KMS-11 (cell line): ENCODE measurements at regions not wholly inside any gene's neighbourhood (a gene's known extent, or its start where the extent isn't known, plus 50 kb on each side); places are given as distances from the start of the nearest gene placed in this dataset.

Experiments
- H2AFZ ChIP-seq: fragments of 200-600 bp; sonication (generic); 2 replicates; pipeline ENCODE4 v1.6.1; 2016; ENCODE audit warnings: antibody characterized with exemption, mixed run types, low read depth
- H3K27ac ChIP-seq: fragments of 200-600 bp; sonication (generic); 2 replicates; pipeline ENCODE4 v1.6.1; 2016; ENCODE audit warnings: mild to moderate bottlenecking, mixed run types
- H3K27me3 ChIP-seq: fragments of 200-600 bp; sonication (generic); 2 replicates; pipeline ENCODE4 v1.6.1; 2017; ENCODE audit warnings: mild to moderate bottlenecking, low read depth, mixed run types, moderate library complexity; ENCODE audit not compliant: insufficient read depth
- H3K36me3 ChIP-seq: fragments of 200-600 bp; sonication (generic); 2 replicates; pipeline ENCODE4 v1.6.1; 2017; ENCODE audit warnings: mild to moderate bottlenecking, mixed run types; ENCODE audit not compliant: insufficient read depth
- H3K4me1 ChIP-seq: fragments of 200-600 bp; sonication (generic); 2 replicates; pipeline ENCODE4 v1.6.1; 2016; ENCODE audit warnings: mild to moderate bottlenecking, low read depth, mixed run types; ENCODE audit not compliant: poor library complexity, severe bottlenecking
- H3K4me2 ChIP-seq: fragments of 200-600 bp; sonication (generic); 2 replicates; pipeline ENCODE4 v1.7.0; 2016; ENCODE audit warnings: mild to moderate bottlenecking, mixed run types
- H3K4me3 ChIP-seq: fragments of 200-600 bp; sonication (generic); IDR thresholded peaks from 2 replicates; pipeline ENCODE4 v1.6.1; 2017; ENCODE audit warnings: low read depth, low read length, mixed read lengths; ENCODE audit not compliant: insufficient read depth
- H3K79me2 ChIP-seq: fragments of 200-600 bp; sonication (generic); 2 replicates; pipeline ENCODE4 v1.6.1; 2016; ENCODE audit warnings: low read depth, mixed run types; ENCODE audit not compliant: insufficient read depth
- H3K9ac ChIP-seq: fragments of 200-600 bp; sonication (generic); 2 replicates; pipeline ENCODE4 v1.6.1; 2016; ENCODE audit warnings: mild to moderate bottlenecking, mixed run types
- H4K20me1 ChIP-seq: fragments of 200-600 bp; sonication (generic); 2 replicates; pipeline ENCODE4 v1.6.1; 2016; ENCODE audit warnings: mild to moderate bottlenecking, mixed run types; ENCODE audit not compliant: insufficient read depth
- TF ChIP-seq, protein P1 (sequence below): fragments of 200-600 bp; sonication (generic); conservative IDR thresholded peaks from 2 replicates; pipeline ENCODE4 v1.6.1; 2017; ENCODE audit warnings: low read depth, mild to moderate bottlenecking, antibody characterized with exemption, low read length, moderate library complexity, mixed read lengths

DNA sequence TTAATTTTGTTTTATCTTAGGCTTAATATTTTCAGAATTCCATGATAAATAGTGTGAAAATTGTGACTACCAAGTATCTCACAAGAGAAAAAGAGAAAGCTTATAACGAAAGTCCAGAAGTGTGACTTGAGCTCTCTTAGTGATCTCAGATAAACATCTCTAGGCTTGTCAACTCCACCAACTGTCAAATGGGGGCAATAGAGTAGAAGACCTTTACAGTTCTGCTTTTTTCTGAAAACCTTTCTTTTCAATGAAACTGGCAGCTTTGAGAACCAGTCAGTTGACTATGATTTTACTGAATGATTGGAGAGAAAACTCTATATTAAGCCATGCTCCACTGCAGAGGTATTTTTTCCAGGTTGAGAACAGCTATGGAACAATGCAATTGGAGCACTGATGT lies 119.2 kb upstream of the TP63 start:
- no peaks in the 10 kb centered on the region for H3K79me2 ChIP-seq
- H2AFZ ChIP-seq, result no peak overlapping the region
- no peak overlapping the region for H3K4me3 ChIP-seq
- no peaks in the 10 kb centered on the region for H3K36me3 ChIP-seq
- no peak overlapping the region for H3K27ac ChIP-seq
- TF ChIP-seq, protein P1, sequence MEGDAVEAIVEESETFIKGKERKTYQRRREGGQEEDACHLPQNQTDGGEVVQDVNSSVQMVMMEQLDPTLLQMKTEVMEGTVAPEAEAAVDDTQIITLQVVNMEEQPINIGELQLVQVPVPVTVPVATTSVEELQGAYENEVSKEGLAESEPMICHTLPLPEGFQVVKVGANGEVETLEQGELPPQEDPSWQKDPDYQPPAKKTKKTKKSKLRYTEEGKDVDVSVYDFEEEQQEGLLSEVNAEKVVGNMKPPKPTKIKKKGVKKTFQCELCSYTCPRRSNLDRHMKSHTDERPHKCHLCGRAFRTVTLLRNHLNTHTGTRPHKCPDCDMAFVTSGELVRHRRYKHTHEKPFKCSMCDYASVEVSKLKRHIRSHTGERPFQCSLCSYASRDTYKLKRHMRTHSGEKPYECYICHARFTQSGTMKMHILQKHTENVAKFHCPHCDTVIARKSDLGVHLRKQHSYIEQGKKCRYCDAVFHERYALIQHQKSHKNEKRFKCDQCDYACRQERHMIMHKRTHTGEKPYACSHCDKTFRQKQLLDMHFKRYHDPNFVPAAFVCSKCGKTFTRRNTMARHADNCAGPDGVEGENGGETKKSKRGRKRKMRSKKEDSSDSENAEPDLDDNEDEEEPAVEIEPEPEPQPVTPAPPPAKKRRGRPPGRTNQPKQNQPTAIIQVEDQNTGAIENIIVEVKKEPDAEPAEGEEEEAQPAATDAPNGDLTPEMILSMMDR, result no peak
- H3K27me3 ChIP-seq, result no peaks in the 10 kb centered on the region
- H4K20me1 ChIP-seq, result no peaks in the 10 kb centered on the region
- no peaks in the 10 kb centered on the region for H3K4me1 ChIP-seq
- no peak overlapping the region for H3K9ac ChIP-seq
- no peak overlapping the region for H3K4me2 ChIP-seq

DNA sequence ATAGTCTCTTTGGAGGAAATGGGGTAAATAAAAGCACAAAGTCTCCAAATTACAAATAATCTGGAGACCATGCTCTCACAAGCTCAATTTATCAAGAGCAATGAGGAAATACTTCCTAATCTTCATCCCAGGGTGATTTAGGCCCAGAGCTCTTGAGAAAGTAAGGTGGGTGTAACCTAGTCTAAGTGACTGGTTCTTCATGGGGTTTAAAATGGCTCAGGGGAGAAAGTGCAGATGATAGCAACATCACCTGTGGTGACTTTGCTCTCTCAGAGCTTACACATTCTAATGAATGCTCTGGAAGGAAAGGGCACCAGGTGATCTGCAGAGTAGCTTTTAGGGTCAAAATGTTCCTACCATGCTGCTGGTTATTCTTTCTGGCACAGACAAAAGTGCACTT lies 118.4 kb upstream of the TP63 start:
- Histone ChIP-seq H3K27ac (no peak overlapping the region), H3K9ac (no peak overlapping the region), H3K79me2 (no peaks in the 10 kb centered on the region), H3K4me1 (no peaks in the 10 kb centered on the region), H3K36me3 (no peaks in the 10 kb centered on the region), H4K20me1 (no peaks in the 10 kb centered on the region), H3K4me2 (no peak overlapping the region), H3K4me3 (no peak overlapping the region), H3K27me3 (no peaks in the 10 kb centered on the region), H2AFZ (no peak overlapping the region)
- TF ChIP-seq, protein P1, result no peak

DNA sequence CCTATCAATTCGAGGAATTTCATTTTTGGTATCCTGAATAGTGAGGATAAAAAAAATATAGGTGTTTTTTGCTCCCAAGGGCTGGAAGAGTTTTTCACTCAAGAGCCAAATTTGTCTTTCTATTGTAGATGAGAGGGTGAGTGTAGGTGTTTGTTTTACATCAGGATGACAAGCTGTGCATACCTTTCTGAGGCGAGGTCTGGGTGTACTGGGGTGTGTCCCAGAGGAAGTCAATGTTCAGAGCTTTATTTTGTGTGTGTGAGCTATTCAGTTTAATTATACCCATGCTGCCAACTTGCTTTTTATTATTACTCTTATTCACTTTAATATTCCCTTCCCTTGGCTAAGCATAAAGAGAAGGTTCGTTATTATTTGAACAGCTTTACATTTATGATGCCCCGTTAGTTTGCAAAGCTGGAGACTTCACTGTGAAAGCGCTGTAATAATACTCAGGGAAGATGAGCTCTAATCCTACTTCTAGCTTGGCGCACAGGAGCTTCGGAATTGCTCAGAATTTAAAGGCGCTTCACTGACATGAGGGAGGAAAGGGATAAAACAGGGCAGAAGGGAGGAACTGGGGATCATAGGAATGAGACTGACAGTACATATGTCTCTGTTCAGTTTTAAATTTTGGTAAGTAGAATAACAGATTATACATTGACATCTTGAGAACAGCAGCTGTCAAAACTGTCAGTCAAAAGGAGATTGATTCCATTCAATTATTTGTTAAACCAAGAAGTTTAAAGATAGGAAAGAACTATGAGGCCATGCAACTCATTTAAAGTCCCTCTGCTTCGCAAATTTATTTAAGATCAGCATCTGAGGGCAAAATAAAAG lies 117.7 kb upstream of the TP63 start:
- H3K9ac ChIP-seq, result no peak overlapping the region
- no peak overlapping the region for H3K4me3 ChIP-seq
- TF ChIP-seq, protein P1, result no peak
- no peak overlapping the region for H2AFZ ChIP-seq
- no peaks in the 10 kb centered on the region for H3K4me1 ChIP-seq
- H3K27me3 ChIP-seq, result no peaks in the 10 kb centered on the region
- H4K20me1 ChIP-seq, result no peaks in the 10 kb centered on the region
- H3K27ac ChIP-seq, result no peak overlapping the region
- no peaks in the 10 kb centered on the region for H3K79me2 ChIP-seq
- no peak overlapping the region for H3K4me2 ChIP-seq
- no peaks in the 10 kb centered on the region for H3K36me3 ChIP-seq

DNA sequence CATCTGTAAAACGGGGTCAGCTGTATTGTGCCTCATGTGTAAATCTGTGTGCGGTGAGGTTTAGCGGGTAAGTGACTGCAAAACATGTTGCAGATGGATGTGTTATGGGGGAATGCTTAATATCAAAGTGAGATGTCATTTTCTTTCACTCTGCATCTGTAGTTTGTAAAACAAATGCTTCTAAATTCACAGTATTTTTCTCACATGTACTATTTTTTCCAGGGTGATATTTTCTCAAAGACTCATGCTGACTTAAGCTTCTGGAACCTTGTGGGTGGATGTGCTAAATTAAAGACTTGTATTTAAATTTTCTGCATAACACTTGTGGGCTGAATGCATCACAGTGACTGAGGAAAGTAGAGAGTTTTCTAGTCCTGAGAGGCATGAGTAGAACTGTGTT lies 115.2 kb upstream of the TP63 start:
- Histone ChIP-seq H3K27me3 (no peaks in the 10 kb centered on the region), H2AFZ (no peak overlapping the region), H3K4me2 (no peak overlapping the region), H4K20me1 (no peaks in the 10 kb centered on the region), H3K36me3 (no peaks in the 10 kb centered on the region), H3K4me1 (no peaks in the 10 kb centered on the region), H3K9ac (no peak overlapping the region), H3K27ac (no peak overlapping the region), H3K79me2 (no peaks in the 10 kb centered on the region), H3K4me3 (no peak overlapping the region)
- TF ChIP-seq, protein P1, result no peak
